Liver (tissue), 3 donors: ENCODE measurements at regions not wholly inside any gene's neighbourhood (a gene's known extent, or its start where the extent isn't known, plus 50 kb on each side); places are given as distances from the start of the nearest gene placed in this dataset.
"Not testable (repeated sequence)": the region's sequence is repeated elsewhere in the genome, so short reads cannot be mapped to it uniquely, and the experiment has no call there.

Source experiments
- FOXA1 ChIP-seq: IDR thresholded peaks from 2 replicates; pipeline ENCODE4 v1.6.1; 2016; ENCODE audit warnings: antibody characterized with exemption
- GABPA ChIP-seq, 2 donors: IDR thresholded peaks in 1 of 2; conservative IDR thresholded peaks in 1 of 2; 2 replicates each; pipeline ENCODE4 v1.6.1; 2016; ENCODE audit warnings: antibody characterized with exemption in 2 of 2, mild to moderate bottlenecking in 1 of 2, moderate library complexity in 1 of 2
- HNF4G ChIP-seq: IDR thresholded peaks from 2 replicates; pipeline ENCODE4 v1.6.1; 2016; ENCODE audit warnings: antibody characterized with exemption
- JUND ChIP-seq, 2 donors: IDR thresholded peaks; 2 replicates each; pipeline ENCODE4 v1.6.1; 2016; ENCODE audit warnings: antibody characterized with exemption in 2 of 2
- RAD21 ChIP-seq, 2 donors: IDR thresholded peaks; 2 replicates each; pipeline ENCODE4 v1.6.1; 2016; ENCODE audit warnings: antibody characterized with exemption in 2 of 2, mild to moderate bottlenecking in 2 of 2
- SP1 ChIP-seq: IDR thresholded peaks from 2 replicates; pipeline ENCODE4 v1.6.1; 2018; ENCODE audit warnings: antibody characterized with exemption, mild to moderate bottlenecking
- TAF1 ChIP-seq: conservative IDR thresholded peaks from 2 replicates; pipeline ENCODE4 v1.6.1; 2016; ENCODE audit warnings: antibody characterized with exemption, mild to moderate bottlenecking
- YY1 ChIP-seq: IDR thresholded peaks from 2 replicates; pipeline ENCODE4 v1.6.1; 2016; ENCODE audit warnings: antibody characterized with exemption, mild to moderate bottlenecking
- TF ChIP-seq, protein P1 (sequence below): IDR thresholded peaks from 2 replicates; pipeline ENCODE4 v1.6.1; 2016; ENCODE audit warnings: antibody characterized with exemption
- TF ChIP-seq, protein P2 (sequence below): IDR thresholded peaks from 2 replicates; pipeline ENCODE4 v1.6.1; 2016; ENCODE audit warnings: antibody characterized with exemption
- TF ChIP-seq, protein P3 (sequence below): fragments of 150-350 bp; IDR thresholded peaks from 2 replicates; pipeline ENCODE4 v1.5.1; 2017; ENCODE audit warnings: improper control_type of control experiment, low read depth, low read length; ENCODE audit not compliant: missing input control
- TF ChIP-seq, protein P4 (sequence below): IDR thresholded peaks from 2 replicates; pipeline ENCODE4 v1.6.1; 2016; ENCODE audit warnings: antibody characterized with exemption, mild to moderate bottlenecking
- donor health status: healthy.
- donor health status: healthy.

DNA sequence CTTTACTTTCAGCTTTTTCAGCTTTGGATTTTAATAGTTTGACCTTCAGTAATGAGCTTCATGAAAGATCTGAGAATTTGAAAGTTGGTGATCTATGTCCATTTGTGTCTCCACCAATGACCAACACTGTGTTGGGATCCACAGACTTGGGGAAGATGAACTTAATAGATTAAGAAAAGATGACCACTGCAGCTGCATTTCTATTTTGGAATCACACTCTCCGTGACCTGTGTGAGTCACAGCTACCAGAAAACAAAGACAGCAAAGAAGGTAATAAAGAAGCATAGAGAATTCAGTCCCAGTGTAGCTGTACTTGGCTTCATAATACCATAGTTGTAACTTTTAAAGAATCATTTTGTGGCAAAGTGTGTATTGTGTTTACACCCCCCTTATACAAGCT, 51.4 kb upstream of the PARP4 start:
- TF ChIP-seq FOXA1; JUND (IDR thresholded peaks at IDR 0.05); RAD21 (IDR thresholded peaks at IDR 0.05); HNF4G; GABPA (IDR thresholded peaks at IDR 0.05 in 1 of 2, conservative IDR thresholded peaks at IDR 0.05 in 1 of 2); SP1; TAF1; YY1: not testable (repeated sequence)
- TF ChIP-seq, protein P1, sequence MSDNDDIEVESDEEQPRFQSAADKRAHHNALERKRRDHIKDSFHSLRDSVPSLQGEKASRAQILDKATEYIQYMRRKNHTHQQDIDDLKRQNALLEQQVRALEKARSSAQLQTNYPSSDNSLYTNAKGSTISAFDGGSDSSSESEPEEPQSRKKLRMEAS = not testable (repeated sequence)
- TF ChIP-seq, protein P2, sequence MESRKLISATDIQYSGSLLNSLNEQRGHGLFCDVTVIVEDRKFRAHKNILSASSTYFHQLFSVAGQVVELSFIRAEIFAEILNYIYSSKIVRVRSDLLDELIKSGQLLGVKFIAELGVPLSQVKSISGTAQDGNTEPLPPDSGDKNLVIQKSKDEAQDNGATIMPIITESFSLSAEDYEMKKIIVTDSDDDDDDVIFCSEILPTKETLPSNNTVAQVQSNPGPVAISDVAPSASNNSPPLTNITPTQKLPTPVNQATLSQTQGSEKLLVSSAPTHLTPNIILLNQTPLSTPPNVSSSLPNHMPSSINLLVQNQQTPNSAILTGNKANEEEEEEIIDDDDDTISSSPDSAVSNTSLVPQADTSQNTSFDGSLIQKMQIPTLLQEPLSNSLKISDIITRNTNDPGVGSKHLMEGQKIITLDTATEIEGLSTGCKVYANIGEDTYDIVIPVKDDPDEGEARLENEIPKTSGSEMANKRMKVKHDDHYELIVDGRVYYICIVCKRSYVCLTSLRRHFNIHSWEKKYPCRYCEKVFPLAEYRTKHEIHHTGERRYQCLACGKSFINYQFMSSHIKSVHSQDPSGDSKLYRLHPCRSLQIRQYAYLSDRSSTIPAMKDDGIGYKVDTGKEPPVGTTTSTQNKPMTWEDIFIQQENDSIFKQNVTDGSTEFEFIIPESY = not testable (repeated sequence)
- TF ChIP-seq, protein P3, sequence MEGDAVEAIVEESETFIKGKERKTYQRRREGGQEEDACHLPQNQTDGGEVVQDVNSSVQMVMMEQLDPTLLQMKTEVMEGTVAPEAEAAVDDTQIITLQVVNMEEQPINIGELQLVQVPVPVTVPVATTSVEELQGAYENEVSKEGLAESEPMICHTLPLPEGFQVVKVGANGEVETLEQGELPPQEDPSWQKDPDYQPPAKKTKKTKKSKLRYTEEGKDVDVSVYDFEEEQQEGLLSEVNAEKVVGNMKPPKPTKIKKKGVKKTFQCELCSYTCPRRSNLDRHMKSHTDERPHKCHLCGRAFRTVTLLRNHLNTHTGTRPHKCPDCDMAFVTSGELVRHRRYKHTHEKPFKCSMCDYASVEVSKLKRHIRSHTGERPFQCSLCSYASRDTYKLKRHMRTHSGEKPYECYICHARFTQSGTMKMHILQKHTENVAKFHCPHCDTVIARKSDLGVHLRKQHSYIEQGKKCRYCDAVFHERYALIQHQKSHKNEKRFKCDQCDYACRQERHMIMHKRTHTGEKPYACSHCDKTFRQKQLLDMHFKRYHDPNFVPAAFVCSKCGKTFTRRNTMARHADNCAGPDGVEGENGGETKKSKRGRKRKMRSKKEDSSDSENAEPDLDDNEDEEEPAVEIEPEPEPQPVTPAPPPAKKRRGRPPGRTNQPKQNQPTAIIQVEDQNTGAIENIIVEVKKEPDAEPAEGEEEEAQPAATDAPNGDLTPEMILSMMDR = not testable (repeated sequence)
- TF ChIP-seq, protein P4, sequence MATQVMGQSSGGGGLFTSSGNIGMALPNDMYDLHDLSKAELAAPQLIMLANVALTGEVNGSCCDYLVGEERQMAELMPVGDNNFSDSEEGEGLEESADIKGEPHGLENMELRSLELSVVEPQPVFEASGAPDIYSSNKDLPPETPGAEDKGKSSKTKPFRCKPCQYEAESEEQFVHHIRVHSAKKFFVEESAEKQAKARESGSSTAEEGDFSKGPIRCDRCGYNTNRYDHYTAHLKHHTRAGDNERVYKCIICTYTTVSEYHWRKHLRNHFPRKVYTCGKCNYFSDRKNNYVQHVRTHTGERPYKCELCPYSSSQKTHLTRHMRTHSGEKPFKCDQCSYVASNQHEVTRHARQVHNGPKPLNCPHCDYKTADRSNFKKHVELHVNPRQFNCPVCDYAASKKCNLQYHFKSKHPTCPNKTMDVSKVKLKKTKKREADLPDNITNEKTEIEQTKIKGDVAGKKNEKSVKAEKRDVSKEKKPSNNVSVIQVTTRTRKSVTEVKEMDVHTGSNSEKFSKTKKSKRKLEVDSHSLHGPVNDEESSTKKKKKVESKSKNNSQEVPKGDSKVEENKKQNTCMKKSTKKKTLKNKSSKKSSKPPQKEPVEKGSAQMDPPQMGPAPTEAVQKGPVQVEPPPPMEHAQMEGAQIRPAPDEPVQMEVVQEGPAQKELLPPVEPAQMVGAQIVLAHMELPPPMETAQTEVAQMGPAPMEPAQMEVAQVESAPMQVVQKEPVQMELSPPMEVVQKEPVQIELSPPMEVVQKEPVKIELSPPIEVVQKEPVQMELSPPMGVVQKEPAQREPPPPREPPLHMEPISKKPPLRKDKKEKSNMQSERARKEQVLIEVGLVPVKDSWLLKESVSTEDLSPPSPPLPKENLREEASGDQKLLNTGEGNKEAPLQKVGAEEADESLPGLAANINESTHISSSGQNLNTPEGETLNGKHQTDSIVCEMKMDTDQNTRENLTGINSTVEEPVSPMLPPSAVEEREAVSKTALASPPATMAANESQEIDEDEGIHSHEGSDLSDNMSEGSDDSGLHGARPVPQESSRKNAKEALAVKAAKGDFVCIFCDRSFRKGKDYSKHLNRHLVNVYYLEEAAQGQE = not testable (repeated sequence)
